K562 (cell line): ENCODE measurements at regions not wholly inside any gene's neighbourhood (a gene's known extent, or its start where the extent isn't known, plus 50 kb on each side); places are given as distances from the start of the nearest gene placed in this dataset.
A peak's percentile ranks its signal among the peaks of the same experiment; 100 is the strongest.

Experiments
- ATAC-seq: fragments of 200-7000 bp; cut with Tn5 transposase; 3 replicates; pipeline ENCODE4 v1.9.1; 2020; ENCODE audit warnings: moderate library complexity
- BruUV-seq: library from RNA; stranded (reverse); fragments of 400-500 nt; replicated peaks from 2 replicates; lab custom pipeline; 2021; lab: Mats Ljungman, UMichigan
- CTCF ChIA-PET: fragments of 300-600 bp; formaldehyde crosslinking; extraction: SDS; loops from one replicate; lab custom pipeline; 2021; ENCODE audit warnings: low intra/inter-chr PET ratio; lab: Yijun Ruan, JAX
- POLR2A ChIA-PET: fragments of 300-600, 350-650 bp; sonication (Branson Sonifier 250); formaldehyde crosslinking; extraction: SDS; loops from one replicate; lab custom pipeline; 2021; ENCODE audit warnings: antibody characterized with exemption, inconsistent platforms; lab: Yijun Ruan, JAX
- DNase-seq, 4 experiments: peaks; one replicate each; pipeline versions ENCODE4 v3.0.0 to v3.0.0-alpha.2; 2011 to 2018; ENCODE audit warnings: low spot score in 3 of 4, mixed read lengths in 3 of 4; ENCODE audit errors: extremely low read depth in 1 of 4
- FAIRE-seq: peaks from 2 replicates; lab custom pipeline; 2011; peaks lifted over from hg19 to GRCh38; lab: Jason Lieb, UNC
- H2AFZ ChIP-seq: 2 replicates; pipeline ENCODE4 v1.6.0; 2011; ENCODE audit warnings: low read depth, low read length, control low read depth, inconsistent platforms
- H3K27ac ChIP-seq: fragments of 200-600 bp; 3 replicates; pipeline ENCODE4 v1.8.0; 2011; ENCODE audit warnings: low read depth, mild to moderate bottlenecking, control low read depth, inconsistent platforms, low read length, moderate library complexity, mixed read lengths; ENCODE audit errors: extremely low read depth
- H3K27me3 ChIP-seq, 2 experiments: fragments of 300-600 bp in 1 of 2; 2 replicates in 1 of 2; 3 replicates in 1 of 2; pipeline versions ENCODE4 v1.6.0 to v1.8.0; 2011; ENCODE audit warnings: inconsistent platforms in 2 of 2, low read length in 2 of 2, mild to moderate bottlenecking in 1 of 2, mixed read lengths in 1 of 2, moderate library complexity in 1 of 2; ENCODE audit not compliant: control insufficient read depth in 2 of 2, insufficient read depth in 2 of 2
- H3K36me3 ChIP-seq: fragments of 300-600 bp; 3 replicates; pipeline ENCODE4 v1.8.0; 2011; ENCODE audit warnings: mild to moderate bottlenecking, low read length, inconsistent platforms; ENCODE audit not compliant: control insufficient read depth, insufficient read depth
- H3K4me1 ChIP-seq, 2 experiments: fragments of 200-600 bp in 1 of 2; replicated peaks in 1 of 2; 2 replicates in 1 of 2; 3 replicates in 1 of 2; pipeline versions ENCODE4 v1.5.1 to v1.8.0; 2011; ENCODE audit warnings: inconsistent platforms in 2 of 2, low read length in 2 of 2, mild to moderate bottlenecking in 1 of 2, mixed read lengths in 1 of 2, moderate library complexity in 1 of 2; ENCODE audit not compliant: control insufficient read depth in 2 of 2, insufficient read depth in 2 of 2
- H3K4me2 ChIP-seq: 2 replicates; pipeline ENCODE4 v1.6.1; 2011; ENCODE audit warnings: low read length, control low read depth, inconsistent platforms, mixed read lengths; ENCODE audit not compliant: insufficient read depth
- H3K4me3 ChIP-seq: fragments of 200-600 bp; sonication (generic), shearing (Covaris generic); 2 replicates; pipeline ENCODE4 v1.5.1; 2016; ENCODE audit warnings: control low read depth, inconsistent platforms
- H3K79me2 ChIP-seq: fragments of 200-600 bp; 3 replicates; pipeline ENCODE4 v1.8.0; 2011; ENCODE audit warnings: low read length, inconsistent platforms; ENCODE audit not compliant: control insufficient read depth, insufficient read depth
- H3K9ac ChIP-seq, 2 experiments: 2 replicates each; pipeline versions ENCODE4 v1.6.0 to v1.6.1; 2011; ENCODE audit warnings: low read depth in 2 of 2, low read length in 2 of 2, control low read depth in 1 of 2, inconsistent platforms in 1 of 2, mild to moderate bottlenecking in 1 of 2, mixed read lengths in 1 of 2; ENCODE audit not compliant: insufficient read depth in 1 of 2
- H3K9me1 ChIP-seq: one replicate; pipeline ENCODE4 v1.6.0; 2011; ENCODE audit warnings: inconsistent platforms, mild to moderate bottlenecking, low read length, moderate library complexity; ENCODE audit not compliant: control insufficient read depth, insufficient read depth
- H3K9me3 ChIP-seq: replicated peaks from 2 replicates; pipeline ENCODE4 v1.5.1; 2011; ENCODE audit warnings: low read depth, low read length, inconsistent platforms; ENCODE audit not compliant: control insufficient read depth, insufficient read depth
- H4K20me1 ChIP-seq: replicated peaks from 2 replicates; pipeline ENCODE4 v1.6.1; 2011; ENCODE audit warnings: low read length, inconsistent platforms, mixed read lengths; ENCODE audit not compliant: control insufficient read depth, insufficient read depth
- ARID1B ChIP-seq: fragments of 450-650 bp; IDR thresholded peaks from 2 replicates; pipeline ENCODE4 v1.6.1; 2016; ENCODE audit warnings: antibody characterized with exemption, mild to moderate bottlenecking, inconsistent platforms
- C11orf30 ChIP-seq: fragments of 450-650 bp; IDR thresholded peaks from 2 replicates; pipeline ENCODE4 v1.6.1; 2016; ENCODE audit warnings: low read depth, mild to moderate bottlenecking
- CBFA2T3 ChIP-seq: fragments of 450-650 bp; IDR thresholded peaks from 2 replicates; pipeline ENCODE4 v1.6.1; 2017
- CREM ChIP-seq: IDR thresholded peaks from 2 replicates; pipeline ENCODE4 v1.6.1; 2014; ENCODE audit warnings: antibody characterized with exemption, low read depth
- FOXJ2 ChIP-seq: fragments of 200-800 bp; sonication (Bioruptor generic); IDR thresholded peaks from 2 replicates; pipeline ENCODE4 v1.6.1; 2016; ENCODE audit warnings: missing genetic modification characterization, missing compliant biosample characterization
- GATA2 ChIP-seq: sonication (generic); formaldehyde crosslinking; IDR thresholded peaks from 2 replicates; pipeline ENCODE4 v1.4.0; 2020; ENCODE audit warnings: mild to moderate bottlenecking, missing genetic modification reagents
- HDAC8 ChIP-seq: fragments of 450-650 bp; IDR thresholded peaks from 2 replicates; pipeline ENCODE4 v1.6.1; 2016; ENCODE audit warnings: mild to moderate bottlenecking, missing genetic modification characterization, moderate library complexity, missing compliant biosample characterization
- HNRNPL ChIP-seq: fragments of 200-400 bp; formaldehyde crosslinking; IDR thresholded peaks from 2 replicates; pipeline ENCODE4 v1.6.1; 2017; ENCODE audit warnings: low read depth, mild to moderate bottlenecking, low read length
- KDM1A ChIP-seq, 2 experiments: fragments of 450-650 bp; IDR thresholded peaks; 2 replicates each; pipeline ENCODE4 v1.6.1; 2016; ENCODE audit warnings: mild to moderate bottlenecking in 2 of 2
- MAFG ChIP-seq: fragments of 450-650 bp; conservative IDR thresholded peaks from 2 replicates; pipeline ENCODE4 v1.6.1; 2016; ENCODE audit warnings: missing genetic modification characterization, missing compliant biosample characterization
- NR4A1 ChIP-seq, 2 experiments: fragments of 250-450 bp in 1 of 2; fragments of 450-650 bp in 1 of 2; sonication (Bioruptor Pico) in 1 of 2; IDR thresholded peaks; 2 replicates each; pipeline versions ENCODE4 v1.4.0 to v1.6.1; 2016 to 2020; ENCODE audit warnings: mild to moderate bottlenecking in 2 of 2, missing compliant biosample characterization in 1 of 2, missing genetic modification characterization in 1 of 2, moderate library complexity in 1 of 2
- PCBP1 ChIP-seq: fragments of 200-400 bp; formaldehyde crosslinking; IDR thresholded peaks from 2 replicates; pipeline ENCODE4 v1.6.1; 2018; ENCODE audit warnings: mild to moderate bottlenecking, low read depth, low read length; ENCODE audit not compliant: poor library complexity, severe bottlenecking
- RBFOX2 ChIP-seq: fragments of 200-400 bp; formaldehyde crosslinking; IDR thresholded peaks from 2 replicates; pipeline ENCODE4 v1.6.1; 2017; ENCODE audit warnings: low read depth, mild to moderate bottlenecking, low read length, moderate library complexity
- RNF2 ChIP-seq: sonication (generic); IDR thresholded peaks from 2 replicates; pipeline ENCODE4 v1.6.1; 2016
- RUNX1 ChIP-seq: sonication (generic); IDR thresholded peaks from 2 replicates; pipeline ENCODE4 v1.6.1; 2016; ENCODE audit warnings: antibody characterized with exemption, low read depth
- SIX5 ChIP-seq, 2 experiments: IDR thresholded peaks; 2 replicates each; pipeline ENCODE4 v1.6.1; 2011; ENCODE audit warnings: low read length in 2 of 2, borderline replicate concordance in 1 of 2, low read depth in 1 of 2, mild to moderate bottlenecking in 1 of 2, moderate library complexity in 1 of 2; ENCODE audit not compliant: insufficient read depth in 1 of 2
- SRSF9 ChIP-seq: fragments of 200-400 bp; formaldehyde crosslinking; IDR thresholded peaks from 2 replicates; pipeline ENCODE4 v1.6.1; 2017; ENCODE audit warnings: low read depth, low read length, borderline replicate concordance
- UBTF ChIP-seq, 2 experiments: IDR thresholded peaks; 2 replicates each; pipeline ENCODE4 v1.6.1; 2012; ENCODE audit warnings: improper control_type of control experiment in 2 of 2, low read depth in 2 of 2, low read length in 2 of 2, borderline replicate concordance in 1 of 2
- ZNF197 ChIP-seq: fragments of 200-800 bp; sonication (Bioruptor generic); IDR thresholded peaks from 2 replicates; pipeline ENCODE4 v1.6.1; 2016; ENCODE audit warnings: low read depth, missing genetic modification characterization, missing compliant biosample characterization
- ZNF24 ChIP-seq: fragments of 450-650 bp; IDR thresholded peaks from 2 replicates; pipeline ENCODE4 v1.6.1; 2016
- ZNF316 ChIP-seq: fragments of 450-650 bp; IDR thresholded peaks from 2 replicates; pipeline ENCODE4 v1.6.1; 2016
- ZNF511 ChIP-seq: sonication (generic); formaldehyde crosslinking; IDR thresholded peaks from 2 replicates; pipeline ENCODE4 v1.8.0; 2022; ENCODE audit warnings: mild to moderate bottlenecking, missing genetic modification reagents
- WGBS: fragments of 100-300 bp; shearing (Covaris generic); methylation state at CpG from one replicate; pipeline ENCODE4 v1.1.6; 2016; ENCODE audit warnings: low coverage, mixed read lengths; ENCODE audit not compliant: insufficient coverage; ENCODE audit errors: missing lambda C conversion rate; 5-methylcytosine and 5-hydroxymethylcytosine counted together
- in situ Hi-C: fragments of 300-500 bp; cut with MboI; formaldehyde crosslinking; loops from 4 replicates; pipeline ENCODE4 v1.15.0; 2018; ENCODE audit warnings: inconsistent platforms, mixed read lengths
- intact Hi-C: fragments of 100-400 bp; cut with micrococcal nuclease; formaldehyde crosslinking; loops from 2 replicates; pipeline ENCODE4 v1.14.2; 2022

- DNase-seq (no peak), FAIRE-seq (no peak)
- no TSS peak for BruUV-seq
- H3K36me3 ChIP-seq, result no peaks in the 10 kb centered on the region
- intact Hi-C loops (no loop called here), in situ Hi-C loops (no loop called here)
- no peaks in the 10 kb centered on the region for H3K79me2 ChIP-seq
- ChIA-PET CTCF (no interaction called here), POLR2A (no interaction called here)
- 6% methylated on average over 1 of the region's 1 CpG for WGBS
- no peak overlapping the region for H3K4me3 ChIP-seq
- H3K4me1 ChIP-seq, result no peaks in the 10 kb centered on the region
- H4K20me1 ChIP-seq, result no peaks in the 10 kb centered on the region
- no peaks in the 10 kb centered on the region for H3K9me1 ChIP-seq
- H2AFZ ChIP-seq, result no peak overlapping the region
- no peak overlapping the region for H3K27ac ChIP-seq
- H3K9me3 ChIP-seq, result no peaks in the 10 kb centered on the region
- H3K9ac ChIP-seq, result no peak overlapping the region
- no peak for TF ChIP-seq KDM1A (IDR thresholded peaks at IDR 0.05)
- TF ChIP-seq CREM, result no peak
- peak; percentile 66 for TF ChIP-seq C11orf30
- TF ChIP-seq RUNX1, result no peak
- no peak for TF ChIP-seq CBFA2T3
- TF ChIP-seq PCBP1, result no peak
- no peak for TF ChIP-seq ZNF511 (CRISPR knock-in tag)
- no peak for TF ChIP-seq RNF2
- peak; percentile 66 for TF ChIP-seq ZNF316
- no peak for TF ChIP-seq SRSF9
- TF ChIP-seq NR4A1 (CRISPR knock-in tag; IDR thresholded peaks at IDR 0.05), result no peak
- no peak for TF ChIP-seq NR4A1 (tag; IDR thresholded peaks at IDR 0.05)
- TF ChIP-seq ZNF24, result no peak
- TF ChIP-seq GATA2, result no peak
- TF ChIP-seq ZNF197 (CRISPR knock-in tag), result no peak
- no peak for TF ChIP-seq ARID1B
- no peak for TF ChIP-seq FOXJ2
- no peak for TF ChIP-seq UBTF (IDR thresholded peaks at IDR 0.05; ENCODE audit: borderline replicate concordance in 1 of 2, low read depth in 2 of 2, low read length in 2 of 2)
- TF ChIP-seq HDAC8, result no peak
- TF ChIP-seq HNRNPL, result no peak
- TF ChIP-seq MAFG (tag), result peak; percentile 42; the same call in 1 of the 2 replicates
- TF ChIP-seq SIX5 (IDR thresholded peaks at IDR 0.05; ENCODE audit: borderline replicate concordance in 1 of 2, insufficient read depth in 1 of 2, low read depth in 1 of 2, low read length in 2 of 2), result no peak
- no peak for TF ChIP-seq RBFOX2
- TF ChIP-seq, all 486 proteins: peak for 3
- no peak for ATAC-seq
- Histone ChIP-seq H3K4me2 (no peak overlapping the region), H3K27me3 (no peaks in the 10 kb centered on the region)
These were observed 132.7 kb upstream of the CYLC2 start for GRCh38 chr9:102862478-102862877.
